ENCODE measurements at regions not wholly inside any gene's neighbourhood (a gene's known extent, or its start where the extent isn't known, plus 50 kb on each side); places are given as distances from the start of the nearest gene placed in this dataset.

DNA sequence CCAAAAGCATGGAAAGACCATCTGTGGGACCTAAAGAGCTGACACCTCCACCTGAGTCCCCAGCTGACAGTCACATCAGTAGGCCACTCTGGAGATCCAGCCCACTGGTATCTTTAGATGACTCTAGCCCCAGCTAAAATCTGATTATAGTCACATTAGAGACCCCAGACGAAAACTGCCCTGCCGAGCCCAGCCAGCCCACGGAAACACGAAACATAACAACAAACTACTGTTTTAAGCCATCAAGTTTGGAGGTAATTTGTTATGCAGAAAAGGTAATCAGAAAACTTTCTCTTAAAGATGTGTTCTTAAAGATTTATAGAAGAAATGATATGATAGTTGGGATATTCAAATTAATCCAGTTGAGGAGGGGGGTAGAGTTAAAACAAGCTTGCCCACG, 175.7 kb downstream of the DHX15 start:
- H3K56ac ChIP-seq (replicated peaks; ENCODE audit: insufficient read length, low read depth, low read length): no peak overlapping the region
- H3K14ac ChIP-seq (ENCODE audit: insufficient read length): no peak overlapping the region
- no peak overlapping the region for H4K8ac ChIP-seq (ENCODE audit: extremely low read depth, insufficient read depth, low read length)
- H3K79me2 ChIP-seq (ENCODE audit: control insufficient read depth in 1 of 2, insufficient read depth in 2 of 2, low read length in 2 of 2): no peaks in the 10 kb centered on the region
- no peak overlapping the region for H4K5ac ChIP-seq (ENCODE audit: insufficient read length, low read depth, low read length)
- no peaks in the 10 kb centered on the region for H3K79me1 ChIP-seq (ENCODE audit: low read depth, low read length)
- no peaks in the 10 kb centered on the region for H3K23me2 ChIP-seq (ENCODE audit: low read depth, low read length)
- DNase-seq (ENCODE audit: low read depth in 1 of 2, low spot score in 2 of 2) (no peak), FAIRE-seq (no peak)
- no peak overlapping the region for H3K18ac ChIP-seq (ENCODE audit: extremely low read depth, low read length)
- no peak overlapping the region for H2BK120ac ChIP-seq (replicated peaks; ENCODE audit: low read depth, low read length)
- H4K20me1 ChIP-seq (replicated peaks in 1 of 2; ENCODE audit: control insufficient read depth in 1 of 2, insufficient read depth in 2 of 2, low read length in 2 of 2): no peaks in the 10 kb centered on the region
- ChIA-PET CTCF (ENCODE audit: partially characterized antibody) (interaction anchor here (1.4 to 1.7 kb wide), 3 partner anchors 11 to 60 kb away, joined by 3 to 7 read pairs (median 5); no protein-coding TSS in a partner anchor), POLR2A (ENCODE audit: partially characterized antibody) (no interaction called here)
- no peak for TF ChIP-seq TCF12 (IDR thresholded peaks at IDR 0.05; ENCODE audit: low read depth, low read length)
- TF ChIP-seq ZNF274 (IDR thresholded peaks at IDR 0.05; ENCODE audit: borderline replicate concordance, extremely low read depth, low read length): no peak
- TF ChIP-seq BACH1 (IDR thresholded peaks at IDR 0.05; ENCODE audit: low read length): no peak
- TF ChIP-seq CREB1 (IDR thresholded peaks at IDR 0.05): no peak
- TF ChIP-seq MAFK (IDR thresholded peaks at IDR 0.05; ENCODE audit: low read depth, low read length): no peak
- TF ChIP-seq, protein P1, sequence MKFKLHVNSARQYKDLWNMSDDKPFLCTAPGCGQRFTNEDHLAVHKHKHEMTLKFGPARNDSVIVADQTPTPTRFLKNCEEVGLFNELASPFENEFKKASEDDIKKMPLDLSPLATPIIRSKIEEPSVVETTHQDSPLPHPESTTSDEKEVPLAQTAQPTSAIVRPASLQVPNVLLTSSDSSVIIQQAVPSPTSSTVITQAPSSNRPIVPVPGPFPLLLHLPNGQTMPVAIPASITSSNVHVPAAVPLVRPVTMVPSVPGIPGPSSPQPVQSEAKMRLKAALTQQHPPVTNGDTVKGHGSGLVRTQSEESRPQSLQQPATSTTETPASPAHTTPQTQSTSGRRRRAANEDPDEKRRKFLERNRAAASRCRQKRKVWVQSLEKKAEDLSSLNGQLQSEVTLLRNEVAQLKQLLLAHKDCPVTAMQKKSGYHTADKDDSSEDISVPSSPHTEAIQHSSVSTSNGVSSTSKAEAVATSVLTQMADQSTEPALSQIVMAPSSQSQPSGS (IDR thresholded peaks at IDR 0.05; ENCODE audit: low read length): no peak
- no peak for TF ChIP-seq SIRT6 (IDR thresholded peaks at IDR 0.05; ENCODE audit: low read length)
- TF ChIP-seq RBBP5 (IDR thresholded peaks at IDR 0.05; ENCODE audit: borderline replicate concordance, low read depth, low read length): no peak
- no peak for TF ChIP-seq EP300 (IDR thresholded peaks at IDR 0.05; ENCODE audit: borderline replicate concordance in 1 of 2, low read depth in 2 of 2, low read length in 2 of 2)
- TF ChIP-seq BRCA1 (IDR thresholded peaks at IDR 0.05; ENCODE audit: low read depth, low read length): no peak
- TF ChIP-seq HDAC2 (IDR thresholded peaks at IDR 0.05; ENCODE audit: borderline replicate concordance in 1 of 2, low read depth in 2 of 2, low read length in 2 of 2): no peak
- TF ChIP-seq SIX5 (IDR thresholded peaks at IDR 0.05; ENCODE audit: low read depth, low read length): no peak
- no peak for TF ChIP-seq NANOG (IDR thresholded peaks at IDR 0.05; ENCODE audit: insufficient read depth, low read depth, low read length, poor library complexity, severe bottlenecking)
- no peak overlapping the region for H3K4ac ChIP-seq (replicated peaks; ENCODE audit: insufficient read length, low read depth, low read length)
- H3K27me3 ChIP-seq (replicated peaks in 1 of 4; ENCODE audit: control insufficient read depth in 3 of 4, extremely low read depth in 1 of 4, insufficient read depth in 3 of 4, low read length in 3 of 4): peaks cover 0 to 12% (median 2%) of the 10 kb centered on the region in 4 experiments; a peak in 4 of 7 replicates
- H3K4me2 ChIP-seq (ENCODE audit: insufficient read depth in 1 of 2, low read depth in 2 of 2, low read length in 2 of 2): no peak overlapping the region
- 81% methylated on average over 5 of the region's 5 CpGs; no CpG with 5 or more reads in 1 of the 2 experiments for WGBS, 2 experiments (ENCODE audit: extremely low coverage in 1 of 2, insufficient coverage in 1 of 2, insufficient read length in 1 of 2, insufficient replicate concordance in 2 of 2, low coverage in 1 of 2, low lambda C conversion rate in 2 of 2, missing lambda C conversion rate in 1 of 2)
- no peak overlapping the region for H2AFZ ChIP-seq (ENCODE audit: low read length)
- no peak overlapping the region for H3K27ac ChIP-seq (ENCODE audit: low read depth, low read length)
- H2AK5ac ChIP-seq (ENCODE audit: low read depth, low read length): no peak overlapping the region
- no peaks in the 10 kb centered on the region for H3K36me3 ChIP-seq (ENCODE audit: control insufficient read depth in 2 of 4, insufficient read depth in 4 of 4, low read length in 3 of 4)
- no peak overlapping the region for H3K4me3 ChIP-seq (ENCODE audit: extremely low read depth in 1 of 4, insufficient read depth in 2 of 4, low read depth in 3 of 4, low read length in 4 of 4)
- H3K9ac ChIP-seq (replicated peaks in 1 of 4; ENCODE audit: extremely low read depth in 1 of 4, low read depth in 3 of 4, low read length in 3 of 4): no peak overlapping the region
- no peak overlapping the region for H4K91ac ChIP-seq (replicated peaks; ENCODE audit: insufficient read length, low read length)
- H2BK20ac ChIP-seq (ENCODE audit: low read length): no peak overlapping the region
- peaks cover 0 to under 1% (median 0%) of the 10 kb centered on the region in 4 experiments; a peak in 4 of 7 replicates for H3K4me1 ChIP-seq (replicated peaks in 1 of 4; ENCODE audit: control insufficient read depth in 3 of 4, insufficient read depth in 4 of 4, low read length in 3 of 4)
- no peak overlapping the region for H2BK5ac ChIP-seq (ENCODE audit: low read depth, low read length)
- no peak overlapping the region for H3K23ac ChIP-seq (ENCODE audit: insufficient read length)
- H2BK15ac ChIP-seq (ENCODE audit: low read length): no peak overlapping the region
- H3K9me3 ChIP-seq (ENCODE audit: insufficient read depth in 2 of 2, low read depth in 1 of 2, low read length in 1 of 2): 0 out of 4 replicates have a peak, but pooled peaks cover 0 to 3% of the 10 kb centered on the region in 2 experiments
- no peak overlapping the region for H2BK12ac ChIP-seq (ENCODE audit: low read depth, low read length)
